ENCODE measurements at regions not wholly inside any gene's neighbourhood (a gene's known extent, or its start where the extent isn't known, plus 50 kb on each side); places are given as distances from the start of the nearest gene placed in this dataset.

GRCh38 chr4:155450676-155451075 lies 73.9 kb upstream of the MAP9 start:
- Histone ChIP-seq H2BK5ac (ENCODE audit: low read depth, low read length) (no peak overlapping the region), H2AFZ (ENCODE audit: low read length) (no peak overlapping the region), H4K20me1 (replicated peaks in 1 of 2; ENCODE audit: control insufficient read depth in 1 of 2, insufficient read depth in 2 of 2, low read length in 2 of 2) (no peaks in the 10 kb centered on the region), H3K4me3 (ENCODE audit: extremely low read depth in 1 of 4, insufficient read depth in 2 of 4, low read depth in 3 of 4, low read length in 4 of 4) (no peak overlapping the region), H3K4me1 (replicated peaks in 1 of 4; ENCODE audit: control insufficient read depth in 3 of 4, insufficient read depth in 4 of 4, low read length in 3 of 4) (no peaks in the 10 kb centered on the region), H3K23ac (ENCODE audit: insufficient read length) (no peak overlapping the region), H3K56ac (replicated peaks; ENCODE audit: insufficient read length, low read depth, low read length) (no peak overlapping the region), H3K27me3 (replicated peaks in 1 of 4; ENCODE audit: control insufficient read depth in 3 of 4, extremely low read depth in 1 of 4, insufficient read depth in 3 of 4, low read length in 3 of 4) (no peaks in the 10 kb centered on the region), H3K79me2 (ENCODE audit: control insufficient read depth in 1 of 2, insufficient read depth in 2 of 2, low read length in 2 of 2) (no peaks in the 10 kb centered on the region), H3K18ac (ENCODE audit: extremely low read depth, low read length) (no peak overlapping the region), H3K4me2 (ENCODE audit: insufficient read depth in 1 of 2, low read depth in 2 of 2, low read length in 2 of 2) (no peak overlapping the region), H3K4ac (replicated peaks; ENCODE audit: insufficient read length, low read depth, low read length) (no peak overlapping the region), H2BK15ac (ENCODE audit: low read length) (no peak overlapping the region), H3K27ac (ENCODE audit: low read depth, low read length) (no peak overlapping the region), H4K5ac (ENCODE audit: insufficient read length, low read depth, low read length) (no peak overlapping the region), H3K79me1 (ENCODE audit: low read depth, low read length) (no peaks in the 10 kb centered on the region), H2BK120ac (replicated peaks; ENCODE audit: low read depth, low read length) (no peak overlapping the region), H3K23me2 (ENCODE audit: low read depth, low read length) (no peaks in the 10 kb centered on the region), H3K14ac (ENCODE audit: insufficient read length) (no peak overlapping the region), H2BK20ac (ENCODE audit: low read length) (no peak overlapping the region), H2BK12ac (ENCODE audit: low read depth, low read length) (no peak overlapping the region), H3K9me3 (ENCODE audit: insufficient read depth in 2 of 2, low read depth in 1 of 2, low read length in 1 of 2) (no peaks in the 10 kb centered on the region), H3K36me3 (ENCODE audit: control insufficient read depth in 2 of 4, insufficient read depth in 4 of 4, low read length in 3 of 4) (no peaks in the 10 kb centered on the region), H4K8ac (ENCODE audit: extremely low read depth, insufficient read depth, low read length) (no peak overlapping the region), H2AK5ac (ENCODE audit: low read depth, low read length) (no peak overlapping the region), H3K9ac (replicated peaks in 1 of 4; ENCODE audit: extremely low read depth in 1 of 4, low read depth in 3 of 4, low read length in 3 of 4) (no peak overlapping the region), H4K91ac (replicated peaks; ENCODE audit: insufficient read length, low read length) (no peak overlapping the region)
- CTCF ChIA-PET (ENCODE audit: partially characterized antibody) = no interaction called here
- DNase-seq (ENCODE audit: low read depth in 1 of 2, low spot score in 2 of 2) (no peak), FAIRE-seq (no peak)
- WGBS, 2 experiments (ENCODE audit: extremely low coverage in 1 of 2, insufficient coverage in 1 of 2, insufficient read length in 1 of 2, insufficient replicate concordance in 2 of 2, low coverage in 1 of 2, low lambda C conversion rate in 2 of 2, missing lambda C conversion rate in 1 of 2) = 96% methylated on average over 2 of the region's 2 CpGs; no CpG with 5 or more reads in 1 of the 2 experiments
- POLR2A ChIA-PET (ENCODE audit: partially characterized antibody) = no interaction called here
- TF ChIP-seq KDM1A (IDR thresholded peaks at IDR 0.05; ENCODE audit: borderline replicate concordance, low read length) = no peak

Measured in H1 (cell line).